GM23338 (cell line): ENCODE measurements at regions not wholly inside any gene's neighbourhood (a gene's known extent, or its start where the extent isn't known, plus 50 kb on each side); places are given as distances from the start of the nearest gene placed in this dataset.

Experiments used
- ATAC-seq: fragments of 200-7000 bp; cut with Tn5 transposase; 3 replicates; pipeline ENCODE4 v1.9.1; 2020
- DNase-seq: peaks from one replicate; pipeline ENCODE4 v3.0.0-alpha.2; 2015; ENCODE audit warnings: low spot score
- H2AFZ ChIP-seq: fragments of 200-600 bp; sonication (generic); 2 replicates; pipeline ENCODE4 v1.8.0; 2016; ENCODE audit warnings: antibody characterized with exemption, mild to moderate bottlenecking, moderate library complexity
- H3F3A ChIP-seq: fragments of 200-600 bp; sonication (generic); replicated peaks from 2 replicates; pipeline ENCODE4 v1.8.0; 2017; ENCODE audit warnings: antibody characterized with exemption, mixed run types, low read depth
- H3K27ac ChIP-seq: fragments of 200-600 bp; sonication (generic); 2 replicates; pipeline ENCODE4 v1.6.1; 2016; ENCODE audit warnings: low read depth
- H3K27me3 ChIP-seq: fragments of 200-600 bp; sonication (generic); 2 replicates; pipeline ENCODE4 v1.8.0; 2016; ENCODE audit warnings: mild to moderate bottlenecking, mixed run types, moderate library complexity; ENCODE audit not compliant: insufficient read depth
- H3K36me3 ChIP-seq: fragments of 200-600 bp; sonication (generic); 2 replicates; pipeline ENCODE4 v1.8.0; 2016; ENCODE audit warnings: mild to moderate bottlenecking; ENCODE audit not compliant: insufficient read depth
- H3K4me1 ChIP-seq: fragments of 200-600 bp; sonication (generic); 2 replicates; pipeline ENCODE4 v1.8.0; 2016; ENCODE audit warnings: mild to moderate bottlenecking, moderate library complexity; ENCODE audit not compliant: insufficient read depth
- H3K4me2 ChIP-seq: fragments of 200-600 bp; sonication (generic); 2 replicates; pipeline ENCODE4 v1.7.1; 2017; ENCODE audit warnings: mixed run types
- H3K4me3 ChIP-seq: fragments of 200-600 bp; sonication (generic); 2 replicates; pipeline ENCODE4 v1.6.1; 2016; ENCODE audit warnings: mixed run types
- H3K79me2 ChIP-seq: fragments of 200-600 bp; sonication (generic); replicated peaks from 2 replicates; pipeline ENCODE4 v1.8.0; 2017; ENCODE audit warnings: mild to moderate bottlenecking; ENCODE audit not compliant: insufficient read depth
- H3K9me2 ChIP-seq: fragments of 200-600 bp; sonication (generic); 2 replicates; pipeline ENCODE4 v1.8.0; 2017; ENCODE audit not compliant: insufficient read depth
- H4K20me1 ChIP-seq: fragments of 200-600 bp; sonication (generic); replicated peaks from 2 replicates; pipeline ENCODE4 v1.8.0; 2017; ENCODE audit warnings: mild to moderate bottlenecking; ENCODE audit not compliant: insufficient read depth
- H3K27ac Mint-ChIP-seq: 2 replicates; pipeline ENCODE4 v1.8.0; 2020; ENCODE audit warnings: inconsistent platforms, mild to moderate bottlenecking, moderate library complexity, mixed read lengths
- H3K27me3 Mint-ChIP-seq: 3 replicates; pipeline ENCODE4 v1.8.0; 2022; ENCODE audit warnings: low read depth, mild to moderate bottlenecking, moderate library complexity, mixed read lengths, inconsistent platforms; ENCODE audit not compliant: insufficient read depth, poor library complexity
- H3K36me3 Mint-ChIP-seq: 3 replicates; pipeline ENCODE4 v1.8.0; 2021; ENCODE audit warnings: low read depth, mild to moderate bottlenecking, inconsistent platforms, moderate library complexity, mixed read lengths
- H3K4me1 Mint-ChIP-seq: 3 replicates; pipeline ENCODE4 v1.8.0; 2020; ENCODE audit warnings: mild to moderate bottlenecking, inconsistent platforms, mixed read lengths
- H3K4me3 Mint-ChIP-seq: 3 replicates; pipeline ENCODE4 v1.8.0; 2021; ENCODE audit warnings: moderate library complexity, mild to moderate bottlenecking, inconsistent platforms, mixed read lengths
- H3K9me3 Mint-ChIP-seq: 3 replicates; pipeline ENCODE4 v1.8.0; 2020; ENCODE audit warnings: moderate library complexity, mild to moderate bottlenecking, inconsistent platforms, mixed read lengths
- CREB1 ChIP-seq: fragments of 250-450 bp; sonication (Bioruptor Pico); IDR thresholded peaks from 2 replicates; pipeline ENCODE4 v1.5.0; 2020; ENCODE audit warnings: low read depth, mild to moderate bottlenecking, moderate library complexity
- CTCF ChIP-seq, 2 experiments: fragments of 200-600 bp in 1 of 2; sonication (generic) in 1 of 2; conservative IDR thresholded peaks; 2 replicates each; pipeline versions ENCODE4 v1.5.1 to v1.6.1; 2016 to 2017; ENCODE audit warnings: antibody characterized with exemption in 2 of 2, low read depth in 2 of 2, mild to moderate bottlenecking in 2 of 2, moderate library complexity in 1 of 2
- ETS1 ChIP-seq: IDR thresholded peaks from 2 replicates; pipeline ENCODE4 v1.6.1; 2016; ENCODE audit warnings: antibody characterized with exemption
- EZH2 ChIP-seq: fragments of 200-600 bp; sonication (generic); IDR thresholded peaks from one replicate; pipeline ENCODE4 v1.8.0; 2017; ENCODE audit warnings: antibody characterized with exemption, mild to moderate bottlenecking, low read depth; ENCODE audit not compliant: unreplicated experiment
- EZH2phosphoT487 ChIP-seq: fragments of 200-600 bp; sonication (generic); IDR thresholded peaks from one replicate; pipeline ENCODE4 v1.8.1; 2018; ENCODE audit warnings: antibody characterized with exemption; ENCODE audit not compliant: unreplicated experiment
- JUNB ChIP-seq: IDR thresholded peaks from one replicate; pipeline ENCODE4 v1.6.1; 2016; ENCODE audit warnings: antibody characterized with exemption; ENCODE audit not compliant: unreplicated experiment
- NANOG ChIP-seq: IDR thresholded peaks from 2 replicates; pipeline ENCODE4 v1.6.1; 2016; ENCODE audit warnings: antibody characterized with exemption, borderline replicate concordance
- POLR2AphosphoS5 ChIP-seq: IDR thresholded peaks from 2 replicates; pipeline ENCODE4 v1.6.1; 2016; ENCODE audit warnings: antibody characterized with exemption, low read depth
- REST ChIP-seq: IDR thresholded peaks from one replicate; pipeline ENCODE4 v1.6.1; 2018; ENCODE audit warnings: antibody characterized with exemption; ENCODE audit not compliant: unreplicated experiment
- STAT1 ChIP-seq: IDR thresholded peaks from one replicate; pipeline ENCODE4 v1.6.1; 2016; ENCODE audit warnings: antibody characterized with exemption; ENCODE audit not compliant: unreplicated experiment
- ZNF114 ChIP-seq: fragments of 250-450 bp; sonication (Bioruptor Pico); IDR thresholded peaks from 2 replicates; pipeline ENCODE4 v1.5.0; 2020; ENCODE audit warnings: mild to moderate bottlenecking, moderate library complexity
- ZNF331 ChIP-seq: fragments of 250-450 bp; sonication (Bioruptor Pico); IDR thresholded peaks from 2 replicates; pipeline ENCODE4 v1.5.0; 2020; ENCODE audit warnings: low read depth, mild to moderate bottlenecking, moderate library complexity
- ZNF462 ChIP-seq: fragments of 250-450 bp; sonication (Bioruptor Pico); IDR thresholded peaks from 2 replicates; pipeline ENCODE4 v1.5.0; 2020; ENCODE audit warnings: mild to moderate bottlenecking, moderate library complexity

- Histone ChIP-seq H3K4me2 (no peak overlapping the region), H3F3A (no peaks in the 10 kb centered on the region), H3K27ac (no peak overlapping the region), H3K9me2 (no peaks in the 10 kb centered on the region), H3K79me2 (no peaks in the 10 kb centered on the region), H3K27me3 (no peaks in the 10 kb centered on the region), H2AFZ (0 out of 2 replicates have a peak overlapping the region, but pooled peaks have one; percentile 28), H4K20me1 (no peaks in the 10 kb centered on the region), H3K4me1 (no peaks in the 10 kb centered on the region), H3K36me3 (no peaks in the 10 kb centered on the region), H3K4me3 (no peak overlapping the region)
- H3K9me3 Mint-ChIP-seq = no peaks in the 10 kb centered on the region
- peaks cover 6% of the 10 kb centered on the region for H3K4me1 Mint-ChIP-seq
- TF ChIP-seq REST (no peak), POLR2AphosphoS5 (no peak), ZNF331 (CRISPR knock-in tag) (no peak), STAT1 (no peak), ZNF114 (CRISPR knock-in tag) (no peak), CTCF (conservative IDR thresholded peaks at IDR 0.05; ENCODE audit: low read depth in 2 of 2) (no peak), ETS1 (no peak), CREB1 (no peak), EZH2 (no peak), ZNF462 (CRISPR knock-in tag) (no peak), NANOG (no peak), EZH2phosphoT487 (no peak), JUNB (no peak)
- H3K27me3 Mint-ChIP-seq = peaks cover 8% of the 10 kb centered on the region
- no peak overlapping the region for H3K27ac Mint-ChIP-seq
- H3K4me3 Mint-ChIP-seq = no peak overlapping the region
- DNase-seq (no peak), ATAC-seq (no peak)
- H3K36me3 Mint-ChIP-seq = no peaks in the 10 kb centered on the region
These were observed 82.6 kb upstream of the TLE3 start for GRCh38 chr15:70180186-70180875.
